A549 (cell line): ENCODE measurements at regions not wholly inside any gene's neighbourhood (a gene's known extent, or its start where the extent isn't known, plus 50 kb on each side); places are given as distances from the start of the nearest gene placed in this dataset.

ENCODE experiments used
- EP300 ChIP-seq, 2 experiments: fragments of >200 bp; sonication (Bioruptor Twin); formaldehyde crosslinking; IDR thresholded peaks; 2 replicates in 1 of 2; 3 replicates in 1 of 2; pipeline ENCODE4 v1.6.1; 2016 to 2017
- JUN ChIP-seq, 2 experiments: fragments of >200 bp; sonication (Bioruptor Twin); formaldehyde crosslinking; IDR thresholded peaks; 2 replicates in 1 of 2; 3 replicates in 1 of 2; pipeline ENCODE4 v1.6.1; 2016 to 2017
- POLR2A ChIP-seq: IDR thresholded peaks from 2 replicates; pipeline ENCODE4 v1.6.1; 2012; ENCODE audit warnings: mild to moderate bottlenecking, low read length
- TF ChIP-seq, protein P1 (sequence below): fragments of 200-600 bp; sonication (generic); IDR thresholded peaks from 2 replicates; pipeline ENCODE4 v1.6.1; 2016; ENCODE audit warnings: antibody characterized with exemption, mild to moderate bottlenecking, moderate library complexity
- TF ChIP-seq, protein P2 (sequence below): IDR thresholded peaks from 2 replicates; pipeline ENCODE4 v1.6.1; 2012; ENCODE audit warnings: low read depth, borderline replicate concordance

DNA sequence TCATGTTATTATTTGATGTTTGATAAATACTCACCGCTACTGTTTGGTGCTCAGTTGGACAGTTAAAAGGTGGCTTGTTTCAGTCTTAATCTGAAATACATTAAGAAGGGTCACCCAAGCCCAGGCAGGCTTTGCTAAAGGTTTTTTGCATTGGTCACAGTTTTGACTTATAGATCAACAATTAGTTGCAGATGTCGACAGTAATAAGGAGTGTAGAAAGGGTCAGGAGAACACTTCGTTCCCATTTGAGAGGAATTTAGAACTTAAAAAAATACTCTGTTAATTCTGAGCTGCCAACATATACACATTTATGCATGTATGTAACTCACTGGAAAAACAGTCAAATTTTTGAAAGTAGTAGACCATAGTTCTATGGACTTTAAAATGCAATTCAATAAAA, 130.3 kb downstream of the TMEM30B start:
- TF ChIP-seq EP300 (IDR thresholded peaks at IDR 0.05) (no peak), POLR2A (no peak), JUN (IDR thresholded peaks at IDR 0.05) (no peak)
- TF ChIP-seq, protein P1, sequence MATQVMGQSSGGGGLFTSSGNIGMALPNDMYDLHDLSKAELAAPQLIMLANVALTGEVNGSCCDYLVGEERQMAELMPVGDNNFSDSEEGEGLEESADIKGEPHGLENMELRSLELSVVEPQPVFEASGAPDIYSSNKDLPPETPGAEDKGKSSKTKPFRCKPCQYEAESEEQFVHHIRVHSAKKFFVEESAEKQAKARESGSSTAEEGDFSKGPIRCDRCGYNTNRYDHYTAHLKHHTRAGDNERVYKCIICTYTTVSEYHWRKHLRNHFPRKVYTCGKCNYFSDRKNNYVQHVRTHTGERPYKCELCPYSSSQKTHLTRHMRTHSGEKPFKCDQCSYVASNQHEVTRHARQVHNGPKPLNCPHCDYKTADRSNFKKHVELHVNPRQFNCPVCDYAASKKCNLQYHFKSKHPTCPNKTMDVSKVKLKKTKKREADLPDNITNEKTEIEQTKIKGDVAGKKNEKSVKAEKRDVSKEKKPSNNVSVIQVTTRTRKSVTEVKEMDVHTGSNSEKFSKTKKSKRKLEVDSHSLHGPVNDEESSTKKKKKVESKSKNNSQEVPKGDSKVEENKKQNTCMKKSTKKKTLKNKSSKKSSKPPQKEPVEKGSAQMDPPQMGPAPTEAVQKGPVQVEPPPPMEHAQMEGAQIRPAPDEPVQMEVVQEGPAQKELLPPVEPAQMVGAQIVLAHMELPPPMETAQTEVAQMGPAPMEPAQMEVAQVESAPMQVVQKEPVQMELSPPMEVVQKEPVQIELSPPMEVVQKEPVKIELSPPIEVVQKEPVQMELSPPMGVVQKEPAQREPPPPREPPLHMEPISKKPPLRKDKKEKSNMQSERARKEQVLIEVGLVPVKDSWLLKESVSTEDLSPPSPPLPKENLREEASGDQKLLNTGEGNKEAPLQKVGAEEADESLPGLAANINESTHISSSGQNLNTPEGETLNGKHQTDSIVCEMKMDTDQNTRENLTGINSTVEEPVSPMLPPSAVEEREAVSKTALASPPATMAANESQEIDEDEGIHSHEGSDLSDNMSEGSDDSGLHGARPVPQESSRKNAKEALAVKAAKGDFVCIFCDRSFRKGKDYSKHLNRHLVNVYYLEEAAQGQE, result no peak
- TF ChIP-seq, protein P2, sequence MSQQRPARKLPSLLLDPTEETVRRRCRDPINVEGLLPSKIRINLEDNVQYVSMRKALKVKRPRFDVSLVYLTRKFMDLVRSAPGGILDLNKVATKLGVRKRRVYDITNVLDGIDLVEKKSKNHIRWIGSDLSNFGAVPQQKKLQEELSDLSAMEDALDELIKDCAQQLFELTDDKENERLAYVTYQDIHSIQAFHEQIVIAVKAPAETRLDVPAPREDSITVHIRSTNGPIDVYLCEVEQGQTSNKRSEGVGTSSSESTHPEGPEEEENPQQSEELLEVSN, result no peak
